Skeletal muscle cell (primary cell): ENCODE measurements at regions not wholly inside any gene's neighbourhood (a gene's known extent, or its start where the extent isn't known, plus 50 kb on each side); places are given as distances from the start of the nearest gene placed in this dataset.
A peak's percentile ranks its signal among the peaks of the same experiment; 100 is the strongest.
"Not testable (repeated sequence)": the region's sequence is repeated elsewhere in the genome, so short reads cannot be mapped to it uniquely, and the experiment has no call there.

Experiments used
- DNase-seq: peaks from one replicate; pipeline ENCODE4 v3.0.0-alpha.2; 2010; ENCODE audit warnings: low read depth
- H3K4me3 ChIP-seq: 2 replicates; pipeline ENCODE4 v1.5.1; 2011; ENCODE audit warnings: low read depth, mild to moderate bottlenecking, control low read depth, low read length, moderate library complexity

DNA sequence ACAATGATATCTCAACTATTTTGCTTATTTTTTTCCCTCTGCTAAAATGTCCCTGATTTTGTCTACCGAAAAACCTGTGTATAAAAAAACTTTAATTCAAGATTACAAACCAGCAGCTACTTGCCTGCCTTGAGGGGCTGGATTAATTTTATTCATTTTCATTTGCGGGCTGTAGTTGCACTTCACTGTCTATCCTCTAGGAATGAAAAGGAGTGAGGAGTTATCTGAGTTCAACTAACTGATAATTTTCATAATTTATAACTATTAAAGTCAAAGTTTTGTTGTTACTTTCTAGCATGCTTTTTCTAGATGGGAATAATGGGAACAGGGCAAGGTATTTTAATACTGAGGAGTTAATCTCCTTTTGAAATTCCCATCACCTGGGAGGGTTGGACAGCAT lies 50.3 kb upstream of the AGTPBP1 start:
- not testable (repeated sequence) for H3K4me3 ChIP-seq, DNase-seq

DNA sequence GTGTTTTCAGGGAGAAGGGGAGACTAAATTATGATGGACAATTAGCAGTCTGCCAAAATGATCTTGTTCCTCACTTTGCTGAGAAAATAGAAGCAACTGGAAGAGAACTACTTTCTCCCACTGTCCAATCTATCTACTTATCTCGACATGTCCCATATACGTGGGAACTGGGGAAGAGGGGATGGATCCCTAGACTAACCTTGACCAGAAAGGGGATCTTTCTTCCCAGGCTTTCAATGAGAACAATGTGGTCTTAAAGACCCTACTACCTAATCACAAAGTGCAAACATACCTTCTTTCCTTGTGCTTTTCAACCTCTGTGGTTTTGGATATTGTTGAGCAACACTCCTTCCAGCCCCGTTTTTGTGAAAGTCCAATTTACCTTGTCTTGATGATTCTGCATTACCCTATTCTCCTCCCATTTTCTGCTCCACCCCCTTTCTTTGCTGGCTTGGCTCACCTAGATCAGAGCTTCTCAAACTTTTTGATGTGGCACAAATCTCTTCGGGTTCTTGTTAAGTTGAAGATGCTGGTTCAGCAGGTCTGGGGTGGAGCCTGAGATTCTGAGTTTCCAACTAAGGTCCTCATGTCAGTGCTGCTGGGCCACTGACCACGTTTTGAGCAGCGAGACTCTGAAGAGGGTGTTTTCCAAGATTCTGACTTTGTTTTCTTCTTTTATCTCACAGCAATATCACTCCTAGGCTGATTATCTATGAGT lies 61.4 kb upstream of the AGTPBP1 start:
- not testable (repeated sequence) for H3K4me3 ChIP-seq, DNase-seq

DNA sequence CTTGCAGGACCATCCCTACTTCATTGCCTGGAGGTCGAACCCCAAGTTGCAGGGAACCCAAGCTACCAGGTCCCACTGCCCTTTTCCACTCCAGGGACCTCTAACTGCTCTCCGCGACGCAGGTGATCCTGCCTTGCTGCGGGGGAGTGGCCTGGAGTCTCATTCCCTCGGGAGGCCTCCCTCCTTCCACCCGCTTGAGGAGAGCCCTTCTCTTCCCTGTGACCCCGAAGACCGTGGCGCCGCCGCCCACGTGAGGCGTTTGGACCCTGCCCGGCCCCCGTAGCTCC lies 63.0 kb upstream of the AGTPBP1 start:
- not testable (repeated sequence) for DNase-seq

DNA sequence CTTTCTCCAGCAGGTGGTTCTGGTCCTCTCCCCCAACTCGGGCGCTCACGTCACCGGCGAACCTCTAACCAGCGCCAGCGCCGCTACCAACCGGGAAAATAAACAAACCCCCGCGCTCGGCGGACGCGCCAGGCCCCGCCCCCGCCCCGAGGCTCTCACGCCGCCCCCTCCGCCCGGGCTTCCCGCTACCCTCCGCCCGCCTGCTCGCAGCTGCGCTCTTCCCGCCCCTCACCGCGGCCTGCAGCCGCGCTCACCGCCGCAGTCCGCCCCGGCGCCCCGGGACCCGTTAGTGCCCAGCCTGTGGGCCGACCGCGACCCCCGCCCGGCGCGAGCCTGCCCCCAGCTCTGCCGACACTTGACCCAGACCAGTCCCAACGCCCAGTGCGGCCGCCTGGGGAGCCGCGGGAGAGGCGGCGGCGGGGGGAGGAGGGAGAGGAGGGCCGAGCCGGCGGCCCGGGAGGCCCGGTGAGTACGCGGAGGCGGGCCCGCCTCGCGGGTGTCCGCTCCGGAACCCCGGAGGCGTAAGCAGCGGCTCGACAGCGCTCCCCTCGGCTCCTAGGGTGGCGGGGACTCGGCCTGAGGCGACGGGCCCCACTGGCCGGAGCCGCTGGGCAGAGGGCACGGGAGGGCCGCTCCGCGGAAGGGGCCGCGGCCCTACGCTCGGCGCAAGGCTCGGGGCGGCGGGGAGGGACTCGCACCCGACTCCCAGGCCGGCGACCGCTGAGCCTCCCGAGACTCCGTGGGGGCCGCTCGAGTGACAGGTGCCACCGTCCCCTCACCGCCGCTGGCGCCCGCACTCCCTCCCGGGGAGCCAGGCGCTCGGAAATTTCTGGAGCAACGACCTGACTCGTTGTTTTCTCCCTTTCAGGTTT lies 63.6 kb upstream of the AGTPBP1 start:
- not testable (repeated sequence) for DNase-seq
- peak overlapping the region; percentile 63 for H3K4me3 ChIP-seq

More for the DNA sequence above, 63.0 kb upstream of the AGTPBP1 start:
- peak overlapping the region; percentile 63 for H3K4me3 ChIP-seq

DNA sequence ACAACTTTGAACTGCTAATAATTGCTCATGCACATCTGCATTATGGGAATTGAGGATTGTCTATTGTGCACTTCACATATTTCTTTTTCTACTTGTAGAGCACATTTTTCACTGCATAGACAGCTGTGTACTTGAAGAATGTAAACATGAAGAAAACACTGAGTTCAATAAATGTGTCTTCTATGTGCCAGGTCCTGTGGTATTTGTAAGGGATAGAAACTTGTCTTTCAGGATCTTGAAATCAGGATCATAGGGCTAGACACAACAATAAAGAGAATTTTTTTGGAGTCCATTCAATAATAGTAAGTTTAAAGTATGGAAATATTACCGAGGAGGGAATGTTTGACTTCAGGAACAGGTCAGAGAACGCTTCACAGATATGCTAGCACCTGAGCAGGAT lies 66.6 kb upstream of the AGTPBP1 start:
- DNase-seq, H3K4me3 ChIP-seq: not testable (repeated sequence)

DNA sequence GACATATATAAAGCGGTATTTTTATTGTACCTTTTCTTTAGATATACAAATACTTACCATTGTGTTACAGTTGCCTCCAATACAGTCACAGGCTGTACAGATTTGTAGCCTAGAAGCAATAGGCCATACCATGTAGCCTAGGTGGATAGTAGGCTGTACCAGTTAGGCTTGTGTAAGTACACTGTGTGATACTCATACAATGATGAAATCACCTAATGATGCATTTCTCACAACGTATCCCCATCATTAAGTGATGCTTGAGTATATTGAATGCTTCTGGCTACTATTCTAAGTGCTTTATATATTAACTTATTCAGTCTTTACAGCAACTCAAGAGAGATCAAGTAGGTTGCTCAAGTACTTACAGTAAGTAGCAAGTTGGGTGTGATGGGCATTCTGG lies 71.6 kb upstream of the AGTPBP1 start:
- H3K4me3 ChIP-seq, DNase-seq: not testable (repeated sequence)

DNA sequence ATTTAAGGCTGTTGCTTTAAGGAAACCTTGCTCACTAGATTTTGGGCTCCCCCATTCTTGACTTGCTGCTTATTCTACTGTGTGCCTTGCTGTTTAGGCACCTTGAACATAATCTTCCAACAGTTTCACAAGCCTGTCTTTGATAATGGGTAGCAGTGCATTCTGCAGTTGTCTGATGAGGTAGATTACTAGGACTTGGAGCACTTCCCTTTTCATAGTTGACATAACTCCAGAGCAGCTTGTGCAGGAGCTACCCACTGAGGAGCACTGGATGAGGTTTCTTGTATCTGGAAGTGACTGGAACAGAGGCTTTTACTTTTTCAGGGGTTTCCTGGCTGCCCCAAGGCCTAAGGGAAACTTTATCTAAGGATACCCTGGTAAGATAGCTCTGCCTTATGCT lies 73.0 kb upstream of the AGTPBP1 start:
- not testable (repeated sequence) for H3K4me3 ChIP-seq

DNA sequence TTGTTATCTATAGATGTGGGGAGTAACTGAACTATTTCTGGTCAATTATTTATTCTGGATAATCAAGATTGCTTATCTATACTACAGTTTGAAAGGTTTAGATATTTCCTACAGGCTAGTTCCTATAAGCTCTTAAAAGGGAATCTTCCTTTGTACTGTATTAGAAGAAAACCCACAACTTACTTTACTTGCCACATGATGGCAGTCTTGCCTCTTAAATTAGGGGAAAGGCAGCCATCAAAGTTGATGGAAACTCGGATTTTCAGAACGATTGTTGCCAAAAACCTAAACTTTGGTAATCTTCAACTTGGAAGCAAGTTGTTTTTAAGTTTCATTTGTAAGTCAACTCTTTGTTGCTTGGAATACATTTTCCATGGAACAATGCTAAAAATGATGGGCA lies 77.2 kb upstream of the AGTPBP1 start:
- H3K4me3 ChIP-seq, DNase-seq: not testable (repeated sequence)

More for the DNA sequence above, 73.0 kb upstream of the AGTPBP1 start:
- not testable (repeated sequence) for DNase-seq

DNA sequence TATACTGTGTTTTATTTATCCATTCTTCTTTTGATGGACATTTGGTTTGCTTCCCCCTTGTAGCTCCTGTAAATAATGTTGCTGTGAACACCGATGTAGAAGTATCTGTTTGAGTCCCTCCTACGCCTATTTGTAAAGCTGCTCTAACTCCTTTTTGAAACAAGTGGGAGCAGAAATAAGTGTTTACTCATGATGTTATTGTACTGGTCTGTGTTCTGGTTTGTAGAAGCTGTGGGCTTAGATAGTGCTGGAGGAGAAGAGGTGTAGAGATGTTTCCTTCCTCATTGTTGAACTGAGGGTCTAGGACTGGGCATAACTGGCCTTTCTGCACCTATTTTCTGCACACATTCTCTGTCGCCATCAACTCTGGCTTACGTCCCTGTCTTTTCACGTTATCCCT lies 78.8 kb upstream of the AGTPBP1 start:
- not testable (repeated sequence) for H3K4me3 ChIP-seq, DNase-seq

DNA sequence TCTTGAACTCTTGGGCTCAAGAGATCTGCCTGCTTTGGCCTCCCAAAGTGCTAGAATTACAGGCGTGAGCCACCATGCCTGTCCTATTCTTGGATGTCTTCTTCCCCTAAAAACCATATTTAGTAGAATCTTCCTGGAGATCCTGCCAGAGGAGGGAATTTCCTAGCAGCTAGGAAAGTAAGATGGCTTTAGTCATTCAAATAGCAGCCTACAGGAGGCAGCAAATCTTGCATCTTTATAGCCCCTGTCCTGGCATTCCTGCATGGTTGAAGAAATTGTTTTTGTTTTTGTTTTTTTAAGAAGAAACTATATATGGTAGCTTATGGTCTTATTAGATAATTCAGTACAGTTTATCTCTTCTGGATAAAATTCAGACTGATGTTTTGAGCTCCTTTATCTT lies 83.2 kb upstream of the AGTPBP1 start:
- H3K4me3 ChIP-seq, DNase-seq: not testable (repeated sequence)

DNA sequence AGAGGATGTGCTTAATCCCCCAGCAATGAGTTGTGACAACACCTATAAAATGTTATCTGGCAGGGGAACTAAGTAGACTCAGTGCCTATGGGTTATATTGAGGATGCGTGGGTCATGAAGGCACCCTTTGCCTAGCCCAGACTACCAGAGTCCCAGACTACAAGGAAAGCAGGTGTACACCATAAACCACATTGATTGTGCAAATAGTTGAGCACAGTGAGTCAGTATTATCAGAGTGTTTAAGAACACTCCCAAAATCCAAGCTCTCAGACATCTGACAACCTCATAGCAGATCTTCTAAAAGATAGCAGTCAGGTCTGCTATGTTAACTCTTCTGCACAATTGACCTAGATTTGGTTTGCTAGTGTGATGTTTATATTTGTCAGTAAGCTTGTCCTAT lies 92.8 kb upstream of the AGTPBP1 start:
- H3K4me3 ChIP-seq, DNase-seq: not testable (repeated sequence)

DNA sequence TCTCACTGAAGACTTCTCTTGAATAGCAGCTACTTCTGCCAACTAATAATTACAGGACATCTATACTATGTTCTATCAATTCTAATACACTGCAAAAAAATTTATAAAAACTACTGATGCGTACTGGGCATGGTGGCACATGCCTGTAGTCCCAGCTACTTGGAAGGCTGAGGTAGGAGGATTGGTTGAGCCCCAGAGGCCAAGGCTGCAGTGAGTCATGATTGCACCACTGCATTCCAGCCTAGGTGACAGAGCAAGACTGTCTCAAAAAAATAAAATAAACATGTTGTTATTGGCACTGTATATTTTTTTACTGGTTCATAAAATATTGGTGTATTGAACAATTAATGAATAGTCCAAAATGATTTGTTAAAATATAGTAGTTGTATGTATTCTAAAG lies 97.0 kb upstream of the NAA35 start:
- H3K4me3 ChIP-seq, DNase-seq: not testable (repeated sequence)

DNA sequence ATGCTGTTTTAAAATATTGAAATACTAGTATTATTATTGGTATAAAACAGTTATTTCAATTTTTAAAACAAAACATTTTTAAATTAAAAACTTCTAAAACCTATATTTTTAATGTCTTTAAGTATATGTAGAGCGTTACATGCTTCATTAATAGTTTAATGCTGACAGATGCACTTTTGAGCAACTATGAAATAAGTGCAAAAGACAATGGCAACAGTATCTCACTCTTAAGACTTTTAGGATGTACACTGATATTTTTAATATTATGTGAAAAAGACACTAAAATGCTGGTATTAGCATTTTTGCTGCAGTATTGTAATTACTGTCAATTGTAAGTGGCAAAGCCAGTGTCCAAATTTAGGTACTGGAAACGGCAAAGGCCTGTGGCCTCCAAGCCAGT lies 93.2 kb upstream of the NAA35 start:
- H3K4me3 ChIP-seq = not testable (repeated sequence)

DNA sequence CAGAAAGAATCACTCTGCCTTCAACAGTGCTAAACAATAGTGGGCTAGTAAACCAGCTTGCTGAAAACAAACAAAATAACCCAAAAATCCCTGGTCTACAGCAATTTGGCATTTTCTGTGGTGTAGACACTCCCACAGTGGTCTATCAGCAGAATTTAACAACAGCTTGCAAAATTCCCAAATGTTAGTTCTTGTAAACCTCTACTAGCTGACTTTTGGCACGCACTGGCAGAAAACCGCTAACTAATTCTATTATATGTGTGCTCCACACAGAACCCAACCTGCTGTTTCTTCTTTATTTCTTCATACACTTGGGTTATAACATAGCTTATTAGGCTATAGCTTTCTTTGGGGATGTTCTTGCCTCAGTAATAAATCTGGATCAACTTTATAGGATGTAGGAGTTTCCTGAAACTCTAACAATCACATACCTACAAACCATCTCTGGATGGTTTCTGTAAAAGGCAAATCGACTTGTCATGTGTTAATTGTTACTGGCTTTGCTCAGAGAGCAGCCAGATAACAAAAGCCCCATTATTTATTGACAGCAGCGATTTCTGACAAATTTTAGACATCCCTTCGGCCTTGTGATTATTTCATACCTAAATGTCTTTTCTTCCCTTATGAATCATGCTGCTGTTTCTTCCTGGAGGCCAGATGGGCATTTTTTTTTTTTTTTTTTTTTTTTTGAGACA lies 82.7 kb upstream of the NAA35 start:
- no peak overlapping the region for H3K4me3 ChIP-seq
- no peak for DNase-seq

More for the DNA sequence above, 93.2 kb upstream of the NAA35 start:
- DNase-seq = not testable (repeated sequence)

DNA sequence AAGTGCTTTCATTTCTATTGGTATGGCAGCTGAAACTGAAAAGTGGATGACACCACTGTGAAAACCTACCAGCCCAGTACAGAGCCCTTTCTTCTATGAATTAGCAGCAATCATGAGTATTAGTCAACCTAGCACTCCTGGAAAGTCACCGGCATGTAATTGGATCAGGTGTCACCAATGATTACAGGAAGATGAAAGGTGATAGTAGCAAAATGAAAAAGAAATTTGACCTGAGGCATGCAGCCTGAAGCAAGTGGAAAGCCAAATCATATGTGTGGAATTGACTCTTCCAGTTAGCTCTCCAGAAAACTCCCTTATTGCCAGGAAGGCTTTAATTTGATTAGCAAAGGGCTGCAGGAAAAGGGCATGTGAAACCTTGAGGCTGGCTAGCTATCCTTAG lies 81.2 kb upstream of the NAA35 start:
- no peak for DNase-seq
- no peak overlapping the region for H3K4me3 ChIP-seq

DNA sequence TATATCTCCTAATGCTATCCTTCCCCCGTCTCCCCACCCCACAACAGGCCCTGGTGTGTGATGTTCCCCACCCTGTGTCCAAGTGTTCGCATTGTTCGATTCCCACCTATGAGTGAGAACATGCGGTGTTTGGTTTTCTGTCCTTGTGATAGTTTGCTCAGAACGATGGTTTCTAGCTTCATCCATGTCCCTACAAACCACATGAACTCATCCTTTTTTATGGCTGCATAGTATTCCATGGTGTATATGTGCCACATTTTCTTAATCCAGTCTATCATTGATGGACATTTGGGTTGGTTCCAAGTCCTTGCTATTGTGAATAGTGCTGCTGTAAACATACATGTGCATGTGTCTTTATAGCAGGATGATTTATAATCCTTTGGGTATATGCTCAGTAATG lies 79.1 kb upstream of the NAA35 start:
- H3K4me3 ChIP-seq, DNase-seq: not testable (repeated sequence)

DNA sequence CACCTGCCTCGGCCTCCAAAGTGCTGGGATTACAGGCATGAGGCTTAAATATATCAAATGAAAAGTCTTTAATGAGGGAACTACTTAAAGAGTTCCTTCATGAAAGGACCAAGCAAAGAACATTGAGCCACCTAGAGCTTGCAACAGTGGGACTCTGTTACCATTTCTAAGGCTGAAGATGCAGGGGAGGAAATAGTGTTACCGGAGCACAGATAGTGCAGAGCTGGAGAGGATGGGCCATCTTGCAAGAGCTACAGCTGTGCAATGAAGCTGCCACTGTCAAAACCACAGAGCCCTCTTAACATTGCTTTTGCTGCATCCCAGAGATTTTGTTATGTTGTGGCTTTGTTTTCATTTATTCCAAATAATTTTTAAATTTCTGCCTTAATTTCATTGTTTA lies 77.1 kb upstream of the NAA35 start:
- H3K4me3 ChIP-seq = no peak overlapping the region
- no peak for DNase-seq

DNA sequence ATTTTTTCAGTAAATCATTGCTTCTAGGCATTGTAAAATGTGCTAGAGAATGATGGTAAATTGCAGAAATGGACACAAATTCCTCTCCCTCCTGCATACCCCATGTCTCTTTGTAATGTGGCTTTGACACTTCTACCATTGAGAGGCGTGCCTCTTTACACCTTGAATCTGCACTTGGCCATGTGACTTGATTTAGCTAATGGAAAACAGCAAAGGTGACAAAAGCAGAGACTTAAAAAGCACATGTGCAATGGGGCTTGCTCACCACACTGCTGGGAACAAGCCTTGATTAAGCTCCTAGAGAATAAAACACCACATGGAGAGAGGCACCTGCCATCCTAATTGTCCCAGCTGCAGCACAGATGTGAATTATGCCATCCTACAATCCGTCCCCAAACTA lies 69.9 kb upstream of the NAA35 start:
- DNase-seq = no peak
- H3K4me3 ChIP-seq = no peak overlapping the region

DNA sequence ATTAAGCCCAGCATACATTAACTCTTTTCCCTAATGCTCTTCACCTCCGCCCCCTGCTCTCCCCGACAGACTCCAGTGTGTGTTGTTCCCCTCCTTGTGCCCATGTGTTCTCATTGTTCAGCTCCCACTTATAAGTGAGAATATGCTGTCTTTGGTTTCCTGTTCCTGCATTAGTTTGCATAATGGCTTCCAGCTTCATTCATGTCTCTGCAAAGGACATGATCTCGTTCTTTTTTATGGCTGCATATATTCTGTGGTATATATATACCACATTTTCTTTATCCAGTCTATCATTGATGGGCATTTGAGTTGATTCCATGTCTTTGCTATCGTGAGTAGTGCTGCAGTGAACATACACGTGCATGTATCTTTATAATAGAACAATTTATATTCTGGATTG lies 69.3 kb upstream of the NAA35 start:
- not testable (repeated sequence) for H3K4me3 ChIP-seq, DNase-seq

DNA sequence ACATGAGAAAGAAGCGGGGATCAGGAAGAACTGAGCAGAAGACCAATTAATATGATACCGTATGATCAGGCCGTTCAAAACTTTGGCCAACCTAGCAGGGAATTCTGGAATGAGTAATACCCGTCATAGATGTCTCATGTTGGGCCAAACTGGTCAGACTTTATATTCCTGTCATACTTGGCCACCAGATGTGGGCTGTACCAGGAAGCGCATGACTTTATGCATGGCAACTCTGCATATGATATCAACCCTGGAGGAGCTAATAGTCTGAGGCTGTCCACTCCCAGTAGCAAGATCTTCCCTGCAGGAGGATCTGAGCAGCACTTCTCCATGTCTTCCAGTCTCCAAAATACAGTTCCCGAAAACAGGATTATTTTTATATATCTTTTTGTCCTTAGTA lies 68.5 kb upstream of the NAA35 start:
- no peak overlapping the region for H3K4me3 ChIP-seq
- no peak for DNase-seq
